Osteocyte (in vitro differentiated cells): ENCODE measurements at regions not wholly inside any gene's neighbourhood (a gene's known extent, or its start where the extent isn't known, plus 50 kb on each side); places are given as distances from the start of the nearest gene placed in this dataset.

Experiments
- DNase-seq: peaks from one replicate; pipeline ENCODE4 v3.0.0; 2021; ENCODE audit warnings: mixed read lengths; ENCODE audit not compliant: unreplicated experiment; ENCODE audit errors: extremely low spot score
- H3K27ac Mint-ChIP-seq: one replicate; pipeline ENCODE4 v1.8.0; 2021; ENCODE audit warnings: mild to moderate bottlenecking, mixed read lengths; ENCODE audit not compliant: unreplicated experiment
- H3K27me3 Mint-ChIP-seq: one replicate; pipeline ENCODE4 v1.8.0; 2021; ENCODE audit warnings: mixed read lengths; ENCODE audit not compliant: unreplicated experiment
- H3K36me3 Mint-ChIP-seq: one replicate; pipeline ENCODE4 v1.8.0; 2021; ENCODE audit warnings: mixed read lengths; ENCODE audit not compliant: unreplicated experiment
- H3K4me1 Mint-ChIP-seq: one replicate; pipeline ENCODE4 v1.8.0; 2021; ENCODE audit warnings: mixed read lengths; ENCODE audit not compliant: unreplicated experiment
- H3K4me3 Mint-ChIP-seq: one replicate; pipeline ENCODE4 v1.8.0; 2021; ENCODE audit warnings: mild to moderate bottlenecking, moderate library complexity, mixed read lengths; ENCODE audit not compliant: unreplicated experiment
- H3K9me3 Mint-ChIP-seq: one replicate; pipeline ENCODE4 v1.8.0; 2021; ENCODE audit warnings: mixed read lengths; ENCODE audit not compliant: unreplicated experiment
- CTCF ChIP-seq: fragments of 200-600 bp; sonication (generic); IDR thresholded peaks from 2 replicates; pipeline ENCODE4 v1.5.0; 2021; ENCODE audit warnings: antibody characterized with exemption, mild to moderate bottlenecking, moderate library complexity

- no peak for DNase-seq
- Mint-ChIP-seq H3K9me3 (peaks cover 8% of the 10 kb centered on the region), H3K36me3 (no peaks in the 10 kb centered on the region), H3K4me3 (no peak overlapping the region), H3K4me1 (no peaks in the 10 kb centered on the region), H3K27me3 (no peaks in the 10 kb centered on the region), H3K27ac (no peak overlapping the region)
- no peak for TF ChIP-seq CTCF
Observed at GRCh38 chr2:33978471-33978870, 379.4 kb upstream of the FAM98A start.

- Mint-ChIP-seq H3K4me1 (no peaks in the 10 kb centered on the region), H3K27ac (no peak overlapping the region), H3K36me3 (no peaks in the 10 kb centered on the region), H3K27me3 (no peaks in the 10 kb centered on the region), H3K9me3 (peaks cover 8% of the 10 kb centered on the region), H3K4me3 (no peak overlapping the region)
- no peak for DNase-seq
- TF ChIP-seq CTCF, result no peak
Observed at GRCh38 chr2:33975498-33975897, 376.4 kb upstream of the FAM98A start.

- H3K27me3 Mint-ChIP-seq, result no peaks in the 10 kb centered on the region
- H3K36me3 Mint-ChIP-seq, result no peaks in the 10 kb centered on the region
- H3K9me3 Mint-ChIP-seq, result no peaks in the 10 kb centered on the region
- no peak for DNase-seq
- no peak for TF ChIP-seq CTCF
- H3K4me1 Mint-ChIP-seq, result no peaks in the 10 kb centered on the region
- H3K4me3 Mint-ChIP-seq, result no peak overlapping the region
- H3K27ac Mint-ChIP-seq, result no peak overlapping the region
Observed at GRCh38 chr2:33967103-33967502, 368.0 kb upstream of the FAM98A start.

- no peak for TF ChIP-seq CTCF
- H3K27ac Mint-ChIP-seq, result no peak overlapping the region
- H3K36me3 Mint-ChIP-seq, result no peaks in the 10 kb centered on the region
- H3K4me1 Mint-ChIP-seq, result no peaks in the 10 kb centered on the region
- H3K27me3 Mint-ChIP-seq, result peaks cover 4% of the 10 kb centered on the region
- DNase-seq, result no peak
- H3K9me3 Mint-ChIP-seq, result no peaks in the 10 kb centered on the region
- H3K4me3 Mint-ChIP-seq, result no peak overlapping the region
Observed at GRCh38 chr2:33958591-33958990, 359.5 kb upstream of the FAM98A start.

- H3K4me1 Mint-ChIP-seq, result no peaks in the 10 kb centered on the region
- TF ChIP-seq CTCF, result no peak
- H3K27ac Mint-ChIP-seq, result no peak overlapping the region
- DNase-seq, result no peak
- no peaks in the 10 kb centered on the region for H3K36me3 Mint-ChIP-seq
- H3K9me3 Mint-ChIP-seq, result no peaks in the 10 kb centered on the region
- H3K4me3 Mint-ChIP-seq, result no peak overlapping the region
- no peaks in the 10 kb centered on the region for H3K27me3 Mint-ChIP-seq
Observed at GRCh38 chr2:33949371-33949770, 350.3 kb upstream of the FAM98A start.
